GM21717 (cell line): ENCODE measurements at regions not wholly inside any gene's neighbourhood (a gene's known extent, or its start where the extent isn't known, plus 50 kb on each side); places are given as distances from the start of the nearest gene placed in this dataset.
"Not testable (repeated sequence)": the region's sequence is repeated elsewhere in the genome, so short reads cannot be mapped to it uniquely, and the experiment has no call there.

ENCODE experiments used
- ATAC-seq: cut with Tn5 transposase; IDR thresholded peaks from one replicate; pipeline ENCODE4 v1.9.1; 2021; ENCODE audit warnings: mild to moderate bottlenecking, moderate library complexity; ENCODE audit not compliant: unreplicated experiment

DNA sequence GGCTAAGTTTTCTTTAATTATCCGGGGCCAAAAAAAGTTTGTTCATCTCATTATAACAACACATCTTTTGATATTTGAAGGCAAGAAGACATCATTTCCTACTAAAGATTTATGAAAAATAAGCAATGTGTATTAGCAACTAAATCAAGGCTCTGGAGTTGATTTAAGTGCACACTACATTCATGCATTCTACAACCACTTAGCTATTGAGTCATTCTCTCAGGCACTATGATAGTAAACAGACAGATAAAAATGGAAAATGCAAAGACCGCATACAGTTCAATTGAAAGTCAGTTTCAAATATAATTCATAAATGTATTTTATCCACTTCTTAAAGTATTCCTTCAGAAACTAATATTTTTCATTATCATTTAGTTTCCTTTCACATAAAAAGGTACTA lies 1395.2 kb downstream of the PCDH9 start:
- no peak for ATAC-seq

DNA sequence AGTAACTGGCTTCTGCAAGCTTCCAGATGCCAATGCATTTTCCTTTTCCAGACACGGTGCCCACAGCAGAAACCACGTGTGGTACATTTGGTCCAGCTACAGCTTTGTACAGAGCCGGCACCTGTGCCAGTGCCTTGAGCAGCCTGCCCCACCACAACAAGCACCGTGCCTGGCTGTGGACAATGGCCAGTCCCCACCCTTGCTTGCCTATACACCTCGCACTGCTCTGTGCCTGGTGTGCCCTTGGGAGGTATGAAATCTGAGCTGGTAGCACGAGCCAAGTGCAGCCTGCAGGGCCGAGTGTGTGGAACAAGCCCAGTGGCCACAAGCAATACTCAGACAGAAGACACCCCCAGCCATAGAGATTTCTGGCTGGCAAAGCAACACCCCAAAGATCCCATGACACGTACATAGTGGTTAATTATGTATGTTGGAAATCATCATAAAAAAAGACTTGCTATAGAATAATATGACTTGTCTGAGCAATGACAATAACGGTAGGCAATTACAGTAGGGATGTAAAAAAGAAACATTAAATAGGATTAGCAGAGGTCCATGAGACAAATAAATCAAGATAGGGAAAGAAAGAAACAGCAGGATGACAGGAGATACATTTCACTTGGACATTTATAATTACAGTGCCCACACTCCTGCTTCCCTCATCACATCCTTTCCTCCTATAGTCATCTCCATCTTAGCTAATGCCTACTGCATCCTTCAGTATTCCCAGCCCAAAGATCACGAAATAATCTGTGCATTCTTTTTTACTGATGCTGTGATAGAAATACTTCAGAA lies 1399.5 kb downstream of the PCDH9 start:
- ATAC-seq, result no peak

DNA sequence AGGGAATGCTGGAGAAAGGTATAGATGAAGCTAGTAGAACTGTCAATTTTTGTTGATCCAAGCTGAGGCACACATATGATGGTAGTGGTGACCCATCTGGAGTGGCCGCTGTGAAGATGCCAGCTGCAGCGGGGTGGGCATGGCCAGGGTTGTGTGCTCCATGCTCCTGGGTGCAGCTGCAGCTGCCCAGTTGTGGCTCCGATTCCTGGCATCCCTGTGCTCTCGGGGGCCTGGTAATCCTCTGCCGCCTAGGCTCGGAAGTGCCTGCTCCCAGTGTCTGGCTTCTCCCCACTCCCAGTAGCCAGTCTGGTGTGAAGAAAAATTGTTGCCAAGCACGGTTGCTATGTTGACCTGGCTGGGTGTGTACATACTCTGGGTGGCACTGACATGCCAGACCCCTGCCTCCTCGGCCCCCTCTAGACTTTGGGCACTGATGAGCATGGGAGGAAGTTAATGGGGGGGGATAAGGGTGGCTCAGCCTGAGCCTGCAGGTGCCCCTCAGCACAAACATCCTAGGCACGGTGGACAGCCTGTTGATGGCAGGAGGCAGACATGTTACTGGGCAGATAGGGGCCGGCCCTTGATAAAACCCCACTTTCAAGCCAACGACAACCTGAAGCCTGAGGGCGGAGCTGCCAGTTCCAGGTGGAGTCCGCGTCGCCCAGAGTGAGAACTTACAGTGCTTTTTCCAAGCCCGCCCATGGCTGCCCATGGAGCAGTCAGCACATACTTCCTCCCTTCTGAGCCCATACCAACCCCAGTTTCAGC lies 1400.7 kb downstream of the PCDH9 start:
- no peak for ATAC-seq

DNA sequence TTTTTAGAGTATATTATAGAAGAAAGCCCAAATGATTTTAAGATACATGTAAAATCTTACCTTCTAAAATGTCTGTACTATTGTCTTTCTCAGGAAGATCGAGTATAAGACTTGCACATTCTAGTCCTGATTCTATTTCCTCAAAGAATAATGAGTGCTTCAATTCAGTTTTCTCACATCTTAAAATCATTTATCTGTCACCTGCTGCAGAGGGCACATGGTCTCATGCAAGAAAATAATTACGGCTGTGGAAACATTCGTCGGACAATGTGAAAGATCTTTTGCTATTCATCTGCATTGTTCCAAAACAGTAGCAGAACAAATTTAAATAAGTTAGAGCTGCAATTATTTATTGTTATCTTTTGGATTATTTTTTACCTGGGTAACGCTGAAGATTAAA lies 1403.5 kb downstream of the PCDH9 start:
- ATAC-seq, result no peak

DNA sequence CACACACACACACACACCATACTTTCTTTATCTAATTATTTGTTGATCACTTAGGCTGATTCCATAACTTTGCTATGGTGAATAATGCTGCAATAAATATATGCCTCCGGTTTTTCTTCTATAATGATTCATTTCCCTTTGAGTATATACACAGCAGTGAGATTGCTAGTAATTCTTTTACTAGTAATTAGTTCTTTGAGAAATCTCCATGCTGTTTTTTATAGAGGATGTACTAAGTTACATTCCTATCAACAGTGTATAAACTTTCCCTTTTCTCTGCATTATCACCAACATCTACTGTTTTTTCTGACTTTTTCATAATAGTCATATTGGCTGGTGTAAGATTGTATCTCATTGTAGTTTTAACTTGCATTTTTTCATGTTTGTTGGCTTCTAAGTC lies 1405.1 kb downstream of the PCDH9 start:
- ATAC-seq, result no peak

DNA sequence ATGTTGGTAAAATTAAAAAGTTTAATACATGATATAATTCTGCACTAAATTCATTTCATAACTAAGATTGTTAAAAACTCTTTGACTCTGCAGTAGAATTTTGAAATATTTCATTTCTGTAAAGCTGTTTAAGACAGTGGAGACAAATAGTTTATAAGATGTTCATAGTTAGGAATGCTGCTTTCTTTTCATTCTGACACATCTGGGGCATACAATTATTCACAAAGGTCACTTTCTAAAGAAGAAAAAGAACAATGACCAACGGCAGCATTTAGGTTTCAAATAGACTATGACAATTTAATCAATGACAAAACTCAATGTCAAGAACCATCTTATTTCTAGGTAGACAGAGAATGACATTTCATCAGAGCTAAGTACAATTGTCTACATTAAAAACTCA lies 1422.1 kb downstream of the PCDH9 start:
- no peak for ATAC-seq

DNA sequence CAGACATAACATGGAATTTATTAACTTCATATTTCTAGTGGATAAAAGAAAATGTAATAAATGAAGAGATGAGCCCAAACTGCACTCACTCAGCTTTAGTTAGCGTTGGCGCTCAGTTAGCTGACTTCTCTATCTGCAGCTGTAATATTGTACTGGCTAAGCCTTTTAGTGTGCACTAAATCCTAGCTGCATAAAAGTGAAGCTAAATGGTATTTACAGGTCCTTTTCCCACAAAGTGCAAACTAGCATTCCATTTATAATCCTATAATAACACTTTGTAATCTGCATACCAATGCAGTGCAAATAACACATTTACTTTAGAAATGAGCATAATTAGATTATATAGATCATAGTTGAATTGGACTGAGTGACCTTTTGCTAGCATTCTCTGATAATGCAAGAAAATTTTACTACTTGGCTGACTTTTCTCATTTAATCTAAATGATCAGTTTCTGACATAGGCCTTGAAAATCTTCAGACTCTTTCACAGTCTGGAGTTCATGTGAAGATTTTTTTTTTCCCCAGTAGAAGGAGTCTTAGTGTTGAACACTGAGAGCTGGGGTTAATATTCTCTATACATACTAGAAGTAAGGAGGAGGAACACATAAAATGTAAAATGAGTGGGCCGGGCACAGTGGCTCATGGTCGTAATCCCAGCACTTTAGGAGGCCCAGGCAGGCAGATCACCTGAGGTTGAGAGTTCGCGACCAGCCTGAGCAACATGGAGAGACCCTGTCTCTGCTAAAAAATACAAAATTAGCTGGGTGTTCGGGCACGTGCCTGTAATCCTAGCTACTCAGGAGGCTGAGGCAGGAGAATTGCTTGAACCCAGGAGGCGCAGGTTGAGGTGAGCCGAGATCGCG lies 1426.4 kb downstream of the PCDH9 start:
- no peak for ATAC-seq

DNA sequence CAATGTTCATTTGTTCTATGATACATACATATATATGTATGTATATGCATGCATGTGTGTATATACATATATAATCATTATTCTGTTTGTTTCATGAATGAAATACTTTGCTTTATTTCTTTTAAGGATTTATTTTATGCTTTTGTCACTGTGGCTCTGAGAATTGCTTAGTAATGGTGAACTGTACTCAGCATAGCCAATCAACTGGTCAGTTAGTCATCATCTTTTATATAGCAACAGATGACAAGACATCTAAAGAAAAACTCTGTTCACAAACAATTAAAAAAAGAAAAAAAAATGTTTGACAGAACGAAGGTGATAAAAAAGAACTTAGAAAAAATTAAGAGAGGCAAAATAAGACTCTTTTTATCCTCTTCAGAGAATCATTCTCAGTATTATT lies 1440.3 kb downstream of the PCDH9 start:
- ATAC-seq, result no peak

DNA sequence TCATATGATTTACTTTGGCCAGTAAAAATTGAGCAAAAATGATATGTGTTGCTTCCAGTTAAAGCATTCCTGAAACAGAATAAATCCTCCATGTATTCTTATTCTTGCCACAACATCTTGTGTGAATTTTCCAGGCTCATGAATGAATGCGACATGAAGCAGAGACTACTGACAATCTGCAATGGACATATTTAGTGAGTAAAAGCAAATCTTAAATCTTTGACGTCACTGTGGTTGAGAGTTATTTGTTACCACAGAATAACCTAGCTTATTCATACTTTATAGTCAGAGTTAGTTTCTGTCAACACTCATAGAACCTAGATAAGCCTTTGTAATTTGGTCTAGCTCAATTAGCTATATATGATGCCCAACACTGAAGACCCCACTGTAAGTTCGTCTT lies 1443.1 kb downstream of the PCDH9 start:
- ATAC-seq, result no peak

DNA sequence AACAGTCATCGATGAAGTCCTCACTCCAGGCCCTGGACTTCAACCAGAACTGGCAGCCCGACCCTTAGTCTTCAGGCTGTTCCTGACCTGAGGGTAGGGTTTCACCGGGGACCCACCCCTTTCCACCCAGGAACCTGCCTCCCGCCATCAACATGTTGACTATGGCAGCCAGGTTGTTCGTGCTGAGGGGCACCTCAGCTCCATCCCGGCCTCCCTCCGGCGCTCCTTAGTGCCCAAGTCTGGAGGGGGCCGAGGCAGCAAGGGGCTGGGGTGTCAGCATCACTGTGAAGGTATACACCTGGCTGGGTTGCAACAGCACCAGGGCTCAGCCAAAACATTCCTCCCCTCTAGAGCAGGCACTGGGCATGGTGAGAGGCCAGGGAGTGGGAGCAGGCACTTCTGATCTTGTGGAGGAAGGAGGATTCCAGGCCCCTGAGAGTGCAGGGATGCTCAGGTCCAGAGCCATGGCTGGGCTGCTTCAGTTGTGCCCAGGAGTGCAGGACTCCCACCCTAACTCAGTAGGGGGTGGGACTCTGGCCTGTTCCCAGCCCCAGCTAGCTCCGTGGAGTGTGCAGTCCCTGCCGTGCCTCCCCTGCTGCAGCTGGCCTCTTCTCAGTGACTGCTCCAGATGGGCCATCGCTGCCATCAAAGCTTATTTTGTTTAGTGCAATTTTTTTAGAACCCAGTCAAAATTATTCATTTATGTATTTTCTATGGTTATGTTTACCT lies 1445.9 kb downstream of the PCDH9 start:
- no peak for ATAC-seq

DNA sequence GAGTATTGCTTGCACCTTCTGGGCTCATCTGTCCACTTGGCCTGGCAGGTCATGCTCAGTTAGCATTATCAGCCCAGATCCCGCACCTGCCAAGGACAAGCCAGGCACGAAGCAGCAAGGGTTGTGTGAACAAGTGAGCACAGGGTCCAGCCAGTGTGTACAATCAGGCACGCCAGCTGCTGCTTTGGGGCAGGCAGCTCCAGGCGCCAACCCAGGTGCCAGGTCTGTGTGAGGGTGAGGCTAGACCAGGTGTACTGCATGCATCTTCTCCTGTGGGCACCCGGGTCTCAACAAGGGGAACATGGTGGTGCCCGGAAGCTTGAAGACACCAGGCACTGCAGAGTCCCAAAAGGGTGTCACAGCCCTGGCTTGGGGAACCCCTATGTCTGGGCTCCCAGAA lies 1446.8 kb downstream of the PCDH9 start:
- no peak for ATAC-seq

DNA sequence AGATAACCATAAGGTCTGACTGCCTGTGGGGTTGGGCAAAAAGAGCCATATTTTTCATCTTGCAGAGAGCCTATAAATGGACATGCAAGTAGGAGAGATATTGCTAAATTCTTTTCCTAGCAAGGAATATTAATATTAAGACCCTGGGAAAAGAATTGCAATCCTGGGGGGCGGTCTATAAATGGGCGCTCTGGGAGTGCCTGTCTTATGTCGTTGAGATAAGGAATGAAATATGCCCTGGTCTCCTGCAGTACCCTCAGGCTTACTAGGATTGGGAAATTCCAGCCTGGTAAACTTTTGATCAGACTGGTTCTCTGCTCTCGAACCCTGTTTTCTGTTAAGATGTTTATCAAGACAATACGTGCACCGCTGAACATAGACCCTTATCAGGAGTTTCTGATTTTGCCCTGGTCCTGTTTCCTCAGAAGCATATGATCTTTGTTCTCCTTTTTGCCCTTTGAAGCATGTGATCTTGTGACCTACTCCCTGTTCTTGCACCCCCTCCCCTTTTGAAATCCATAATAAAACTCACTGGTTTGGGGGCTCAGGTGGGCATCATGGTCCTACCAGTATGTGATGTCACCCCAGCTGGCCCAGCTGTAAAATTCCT lies 1458.3 kb downstream of the PCDH9 start:
- ATAC-seq, result not testable (repeated sequence)

DNA sequence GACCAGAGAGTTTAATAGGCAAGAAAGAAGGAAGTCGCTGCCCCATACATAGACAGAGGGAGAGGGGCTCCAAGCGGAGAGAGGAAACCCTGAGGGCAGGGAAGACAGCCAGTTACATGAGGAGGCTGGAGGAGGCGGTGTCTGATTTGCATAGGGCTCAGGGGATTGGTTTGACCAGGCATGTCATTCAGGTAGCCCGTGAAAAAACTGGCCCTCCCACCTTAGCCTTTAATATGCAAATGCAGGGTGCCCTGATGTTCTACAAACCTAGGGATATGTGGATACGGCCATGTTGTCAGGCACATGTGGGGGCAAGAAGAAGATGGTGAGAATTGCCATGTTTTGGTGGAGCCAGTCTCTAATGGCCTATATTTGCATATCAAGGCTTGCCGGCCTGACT lies 1461.6 kb downstream of the PCDH9 start:
- no peak for ATAC-seq

DNA sequence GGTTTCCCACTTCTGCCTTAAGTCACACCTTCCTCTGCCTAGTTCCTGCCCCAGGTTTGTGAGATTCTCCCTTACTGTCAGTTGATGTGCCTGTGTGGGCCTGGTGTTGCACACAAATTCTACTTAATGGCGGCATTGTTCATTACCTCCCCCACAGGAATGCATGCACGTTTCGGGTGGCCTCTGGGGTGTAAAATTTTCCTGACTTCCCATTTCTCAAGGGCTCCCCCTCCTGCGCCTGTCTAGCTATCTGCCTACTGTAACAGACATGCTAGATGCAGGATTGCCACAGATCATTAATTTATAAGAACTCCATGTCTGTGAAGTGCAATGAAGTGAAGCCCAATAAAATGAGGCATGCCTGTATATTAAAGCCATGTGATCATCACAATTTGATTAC lies 1466.3 kb downstream of the PCDH9 start:
- ATAC-seq, result no peak

DNA sequence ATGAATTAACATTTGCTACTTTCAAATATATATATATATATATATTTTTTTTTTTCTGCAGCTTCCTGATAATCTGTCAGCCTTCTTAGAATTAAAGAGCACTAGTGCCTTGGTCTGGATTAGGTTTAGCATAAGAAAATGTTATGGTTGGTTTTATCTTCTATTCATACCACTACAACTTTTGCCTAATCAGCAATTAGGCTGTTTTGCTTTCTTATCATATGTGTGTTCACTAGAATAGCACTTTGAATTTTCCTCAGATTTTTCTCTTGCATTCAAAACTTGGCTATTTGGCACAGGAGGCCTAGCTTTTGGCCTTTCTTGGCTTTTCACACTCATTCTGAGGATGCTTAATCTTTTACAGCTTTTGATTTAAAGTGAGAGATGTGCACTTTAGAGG lies 1468.1 kb downstream of the PCDH9 start:
- ATAC-seq, result no peak

DNA sequence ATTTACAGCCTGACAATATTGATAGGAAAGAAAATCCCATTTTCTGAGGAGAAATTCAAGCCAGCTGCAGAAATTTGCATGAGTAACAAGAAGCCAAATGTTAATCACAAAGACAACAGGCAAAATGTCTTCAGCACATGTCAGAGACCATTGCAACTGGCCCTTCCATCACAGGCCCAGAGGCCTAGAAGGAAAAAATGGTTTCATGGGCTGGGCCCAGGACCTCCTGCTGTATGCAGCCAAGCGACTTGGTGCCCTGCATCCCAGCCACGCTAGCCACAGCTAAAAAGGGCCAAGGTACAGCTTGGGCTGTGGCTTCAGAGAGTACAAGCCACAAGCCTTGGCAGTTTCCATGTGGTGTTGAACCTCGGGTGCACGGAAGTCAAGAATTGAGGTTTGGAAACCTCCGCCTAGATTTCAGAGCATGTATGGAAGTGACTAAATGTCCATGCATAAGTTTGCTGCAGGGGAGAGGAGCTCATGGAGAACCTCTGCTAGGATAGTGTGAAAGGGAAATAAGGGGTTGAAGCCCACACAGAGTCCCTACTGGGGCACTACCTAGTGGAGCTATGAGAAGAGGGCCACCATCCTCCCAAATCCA lies 1474.0 kb downstream of the PCDH9 start:
- ATAC-seq, result no peak

DNA sequence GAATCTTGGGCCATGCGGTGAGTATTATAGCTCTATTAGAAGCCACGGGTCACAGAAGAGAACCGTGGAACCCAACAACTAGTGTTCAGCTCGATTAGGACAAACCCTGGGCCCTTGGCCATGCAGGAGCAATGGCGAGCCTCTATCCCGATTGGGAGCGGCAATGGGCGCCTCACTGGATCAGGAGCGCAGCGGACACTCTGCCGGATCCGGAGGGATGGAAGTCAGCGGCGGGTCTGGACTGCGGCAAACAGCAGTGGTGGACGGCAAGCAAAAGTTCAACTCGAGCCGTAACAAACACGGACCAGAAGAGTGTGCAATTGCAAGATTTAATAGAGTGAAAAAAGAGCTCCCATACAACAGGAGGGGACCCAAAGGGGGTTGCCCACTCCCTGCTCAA lies 1481.9 kb downstream of the PCDH9 start:
- ATAC-seq, result no peak

DNA sequence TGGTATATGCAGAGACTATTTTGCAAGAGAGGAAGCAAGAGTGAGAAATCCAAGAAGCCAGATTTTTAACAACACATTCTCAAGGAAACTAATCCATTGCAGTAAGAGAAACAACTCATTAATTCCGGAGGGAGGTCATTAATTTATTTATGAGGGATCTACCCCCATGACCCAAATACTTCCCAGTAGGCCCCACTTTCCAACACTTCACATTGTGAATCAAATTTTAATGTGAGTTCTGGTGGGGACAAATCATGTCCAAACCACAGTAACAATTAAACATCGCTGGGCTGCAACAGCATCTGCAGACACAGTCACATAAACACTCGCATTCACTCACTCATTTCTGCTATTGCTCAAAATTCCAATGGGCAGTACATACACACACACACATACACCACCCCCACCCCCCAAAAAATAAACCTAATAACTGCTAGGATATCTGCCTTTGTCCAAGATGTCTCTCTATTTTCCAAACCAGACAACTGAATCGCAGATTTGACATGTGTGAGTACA lies 1483.7 kb downstream of the PCDH9 start:
- no peak for ATAC-seq

DNA sequence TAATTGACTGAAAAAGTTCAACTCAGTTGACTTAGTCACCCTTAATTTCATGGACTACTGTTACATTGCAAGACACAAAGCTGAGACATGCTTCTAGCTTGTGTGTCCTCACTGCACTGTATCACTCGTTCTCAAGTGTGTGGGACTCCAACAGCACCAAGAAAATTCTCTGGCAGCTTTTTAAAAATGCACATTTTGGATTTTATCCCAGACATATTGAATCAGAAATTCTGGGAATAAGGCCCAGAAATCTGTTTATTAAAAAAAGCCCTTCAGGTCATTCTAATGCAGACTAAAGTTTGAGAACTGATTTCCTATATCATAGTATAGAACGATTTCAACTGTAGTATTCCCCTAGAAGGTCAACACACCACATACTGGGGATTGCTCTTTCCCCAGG lies 1485.3 kb downstream of the PCDH9 start:
- ATAC-seq, result no peak

DNA sequence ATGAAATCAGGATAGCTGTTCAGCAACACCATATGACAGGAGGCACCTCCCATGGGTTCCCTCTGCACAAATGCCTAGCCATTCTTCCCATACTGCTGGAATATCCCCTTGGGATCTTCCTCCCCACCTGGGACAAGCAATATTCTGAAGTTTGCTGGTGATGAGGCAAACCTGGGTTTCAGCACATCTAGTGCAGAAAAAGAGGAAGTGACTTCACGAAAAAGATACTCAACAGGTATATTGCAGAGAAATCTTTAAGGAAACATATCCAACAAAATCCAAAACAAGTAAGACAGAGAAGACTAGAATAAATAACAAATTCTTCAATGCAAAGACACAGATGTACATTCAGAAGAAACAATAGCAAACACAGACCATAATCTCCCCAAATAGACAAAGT lies 1497.0 kb downstream of the PCDH9 start:
- ATAC-seq, result no peak
